ENCODE measurements at regions not wholly inside any gene's neighbourhood (a gene's known extent, or its start where the extent isn't known, plus 50 kb on each side); places are given as distances from the start of the nearest gene placed in this dataset.

DNA sequence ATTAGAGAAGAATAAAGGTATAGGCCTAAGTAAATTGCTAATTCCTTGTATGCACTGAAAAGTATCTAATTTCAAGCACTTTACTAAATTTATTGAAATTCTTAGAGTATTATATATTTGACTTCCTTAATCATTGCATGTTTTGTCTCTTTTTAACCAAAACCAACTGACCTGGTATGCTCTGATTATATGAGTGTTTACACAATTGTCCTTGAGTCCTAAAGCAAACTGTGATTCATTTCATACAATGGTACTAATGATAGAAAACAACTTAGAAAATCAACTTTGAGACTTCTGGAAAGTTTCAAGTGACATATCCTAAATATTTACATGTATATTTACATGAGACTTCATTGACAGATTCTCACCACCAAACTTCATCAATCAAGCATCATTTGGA, 1177.1 kb downstream of the ADGRL3 start:
- no peak for DNase-seq (ENCODE audit: low read depth)

- DNase-seq (ENCODE audit: low read depth), result no peak
These were observed 1166.8 kb downstream of the ADGRL3 start for GRCh38 chr4:62366939-62367338.

- no peak for DNase-seq (ENCODE audit: low read depth)
These were observed 1160.0 kb downstream of the ADGRL3 start for GRCh38 chr4:62360156-62360545.

DNA sequence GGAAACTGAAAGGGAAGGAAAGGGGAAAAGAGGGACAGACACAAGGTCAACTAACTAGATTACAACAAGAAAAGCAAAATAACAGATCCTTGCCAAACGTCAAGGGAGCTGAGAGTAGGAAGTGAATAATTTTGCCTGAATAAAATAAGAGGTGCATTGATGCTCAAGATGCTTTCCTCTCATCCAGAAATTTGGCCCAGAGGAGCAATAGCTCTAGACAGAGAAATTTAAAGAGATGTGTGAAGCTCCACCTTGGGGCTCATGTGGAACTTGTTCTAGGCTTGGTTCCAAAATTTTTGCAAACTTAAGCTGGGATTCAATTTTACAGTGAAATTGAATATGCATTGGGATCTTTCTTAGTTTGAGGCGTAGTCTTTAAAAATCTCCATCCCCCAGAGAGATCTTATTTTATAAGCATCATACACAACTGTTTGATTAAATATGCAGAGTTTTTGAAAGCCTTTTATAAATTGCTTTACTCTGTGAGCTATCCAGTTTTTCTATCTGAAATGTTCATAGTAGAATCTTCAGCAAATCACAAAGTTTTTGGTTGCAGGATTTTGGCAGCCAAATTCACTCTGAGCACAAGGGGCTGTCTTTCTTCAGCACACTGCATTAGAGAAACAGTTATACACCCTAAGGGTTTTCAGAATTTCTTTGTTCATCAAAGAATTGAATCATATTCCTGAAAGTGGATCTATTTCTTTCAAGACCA, 1159.5 kb downstream of the ADGRL3 start:
- DNase-seq (ENCODE audit: low read depth), result peak; percentile 85

- no peak for DNase-seq (ENCODE audit: low read depth)
These were observed 1144.8 kb downstream of the ADGRL3 start for GRCh38 chr4:62344915-62345314.

- DNase-seq (ENCODE audit: low read depth), result no peak
These were observed 1144.3 kb downstream of the ADGRL3 start for GRCh38 chr4:62344474-62344873.

GRCh38 chr4:62342346-62342745, 1142.2 kb downstream of the ADGRL3 start:
- DNase-seq (ENCODE audit: low read depth), result no peak

DNA sequence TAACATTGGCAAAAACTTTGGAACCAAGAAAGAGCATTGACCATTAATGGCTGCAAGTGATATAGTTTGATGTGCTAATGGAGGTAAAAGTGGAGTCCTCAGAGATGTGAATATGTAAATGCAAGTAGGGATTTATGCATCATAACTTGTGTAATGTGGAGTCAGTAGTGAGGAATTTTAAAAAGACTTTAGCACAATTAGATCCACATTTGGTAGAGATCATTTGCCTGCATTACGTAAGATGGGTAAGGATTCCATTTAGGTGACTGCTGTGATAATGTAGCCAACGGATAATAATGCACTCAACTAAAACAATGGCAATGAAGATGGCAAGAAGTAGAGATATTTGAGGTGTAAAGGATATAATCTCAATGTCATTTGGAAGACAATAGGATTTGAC, 1128.4 kb downstream of the ADGRL3 start:
- DNase-seq (ENCODE audit: low read depth), result no peak

GRCh38 chr4:62327612-62328297, 1127.6 kb downstream of the ADGRL3 start:
- DNase-seq (ENCODE audit: low read depth), result no peak

- no peak for DNase-seq (ENCODE audit: low read depth)
These were observed 1124.1 kb downstream of the ADGRL3 start for GRCh38 chr4:62324215-62324614.

DNA sequence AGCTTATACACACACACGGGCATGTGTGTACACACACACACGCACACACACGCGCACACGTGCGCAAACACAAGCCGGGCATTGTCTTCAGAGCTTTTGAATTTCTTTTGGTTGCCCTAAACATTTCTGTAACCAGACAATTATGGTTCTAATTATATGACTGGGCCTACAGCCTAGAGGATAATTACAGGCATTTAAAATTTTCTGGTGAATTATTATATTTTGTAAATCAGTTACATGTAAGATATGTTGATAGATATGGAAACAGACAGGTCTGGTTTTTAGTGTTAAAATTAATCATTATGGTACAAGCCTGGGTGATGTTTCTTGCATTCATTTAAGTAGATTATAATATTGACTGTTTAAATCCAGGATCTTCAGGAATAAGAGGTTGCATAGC, 1120.5 kb downstream of the ADGRL3 start:
- no peak for DNase-seq (ENCODE audit: low read depth)

GRCh38 chr4:62302710-62303109, 1102.6 kb downstream of the ADGRL3 start:
- DNase-seq (ENCODE audit: low read depth), result no peak

DNA sequence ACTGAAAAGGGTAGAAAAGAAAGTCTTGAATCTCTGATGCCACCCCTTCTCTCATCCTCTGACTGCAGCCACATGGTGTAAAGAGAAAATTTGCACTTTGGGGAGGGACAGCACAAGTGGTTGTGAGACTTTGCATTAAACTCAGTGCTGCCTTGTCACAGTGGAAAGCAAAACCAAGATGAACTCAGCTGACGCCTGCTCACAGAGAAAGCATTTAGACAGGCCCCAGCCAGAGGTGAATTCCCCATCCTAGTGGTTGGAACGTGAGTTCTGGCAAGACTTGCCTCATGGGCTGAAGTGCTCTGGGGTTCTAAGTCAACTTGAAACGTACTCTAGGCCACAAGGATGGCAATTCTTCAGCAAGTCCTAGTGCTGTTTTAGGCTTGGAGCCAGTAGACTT, 1101.4 kb downstream of the ADGRL3 start:
- no peak for DNase-seq (ENCODE audit: low read depth)

GRCh38 chr4:62293551-62293950, 1093.4 kb downstream of the ADGRL3 start:
- no peak for DNase-seq (ENCODE audit: low read depth)

DNA sequence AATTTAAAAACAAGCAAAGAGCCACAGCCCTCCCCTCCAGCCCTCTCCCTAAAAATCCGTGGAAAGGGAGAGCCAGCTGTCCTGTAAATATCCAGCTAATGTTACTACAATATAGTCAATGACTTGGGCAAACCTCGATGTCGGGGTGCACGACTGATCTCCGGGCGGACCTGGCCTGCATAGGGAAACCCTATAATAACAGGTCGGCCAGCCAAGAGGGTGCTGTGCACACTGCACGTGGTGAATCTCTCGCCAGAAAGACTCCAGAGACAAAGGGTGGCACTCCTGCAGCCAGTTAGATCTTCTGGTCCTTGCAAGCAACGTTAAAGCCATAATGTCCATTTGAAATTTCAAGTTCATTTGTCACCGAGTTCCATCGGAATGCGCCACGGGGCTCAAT, 1092.8 kb downstream of the ADGRL3 start:
- DNase-seq (ENCODE audit: low read depth), result no peak

- DNase-seq (ENCODE audit: low read depth), result no peak
These were observed 1088.8 kb downstream of the ADGRL3 start for GRCh38 chr4:62288808-62289541.

DNA sequence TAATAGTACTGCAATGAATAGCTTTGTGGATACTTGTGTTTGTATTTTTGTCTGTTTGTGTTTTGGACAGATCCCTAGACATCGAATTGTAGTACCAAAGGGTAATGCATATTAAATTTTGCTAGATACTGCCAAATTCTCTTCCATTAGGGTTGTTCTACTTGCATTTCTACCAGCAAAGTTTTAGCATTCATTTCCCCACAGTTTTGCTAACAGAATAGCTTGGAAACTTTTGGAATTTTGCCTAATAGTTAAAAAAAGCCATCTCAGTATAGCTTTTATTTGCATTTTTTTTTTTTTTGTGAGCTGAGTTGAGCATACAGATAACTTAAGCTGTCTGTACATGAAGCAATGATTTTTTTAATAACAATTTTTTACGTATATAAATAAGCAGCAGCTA, 1084.9 kb downstream of the ADGRL3 start:
- DNase-seq (ENCODE audit: low read depth), result no peak

DNA sequence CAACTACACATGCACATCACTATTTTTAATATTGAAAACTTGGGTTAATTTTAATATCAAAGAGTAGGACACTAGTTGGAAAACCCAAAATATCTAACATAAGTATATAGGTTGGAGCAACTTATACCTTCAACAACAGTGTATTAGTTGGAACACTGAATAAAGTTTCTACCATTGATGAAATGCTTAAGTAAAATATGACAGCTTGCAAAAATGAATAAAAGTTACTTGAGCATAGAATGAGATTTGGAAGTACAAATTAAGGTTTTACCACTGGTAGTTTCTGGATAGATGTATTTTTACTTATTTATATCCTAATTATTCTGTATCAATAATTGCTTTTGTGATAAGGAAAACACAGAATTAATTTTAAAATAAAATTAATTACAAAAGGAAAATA, 1079.6 kb downstream of the ADGRL3 start:
- no peak for DNase-seq (ENCODE audit: low read depth)

GRCh38 chr4:62275470-62275869, 1075.3 kb downstream of the ADGRL3 start:
- no peak for DNase-seq (ENCODE audit: low read depth)

DNA sequence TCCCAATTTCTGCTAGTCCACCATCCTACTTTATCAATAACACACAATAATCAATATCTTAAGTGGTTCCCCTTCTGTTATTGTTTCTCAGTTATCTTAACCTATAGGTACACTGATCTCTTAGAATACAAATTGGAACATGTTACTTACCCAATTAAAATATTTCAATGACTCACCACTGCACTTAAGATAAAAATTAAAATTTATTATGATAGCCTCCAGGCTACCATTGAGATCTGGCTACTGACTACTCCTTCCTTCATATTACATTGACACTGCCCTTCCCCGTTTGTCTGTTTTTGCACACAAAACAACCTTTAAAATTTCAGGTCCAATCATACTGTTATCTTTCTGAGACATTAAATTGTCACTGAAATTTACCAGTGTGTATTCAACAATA, 1074.7 kb downstream of the ADGRL3 start:
- DNase-seq (ENCODE audit: low read depth), result no peak

DNA sequence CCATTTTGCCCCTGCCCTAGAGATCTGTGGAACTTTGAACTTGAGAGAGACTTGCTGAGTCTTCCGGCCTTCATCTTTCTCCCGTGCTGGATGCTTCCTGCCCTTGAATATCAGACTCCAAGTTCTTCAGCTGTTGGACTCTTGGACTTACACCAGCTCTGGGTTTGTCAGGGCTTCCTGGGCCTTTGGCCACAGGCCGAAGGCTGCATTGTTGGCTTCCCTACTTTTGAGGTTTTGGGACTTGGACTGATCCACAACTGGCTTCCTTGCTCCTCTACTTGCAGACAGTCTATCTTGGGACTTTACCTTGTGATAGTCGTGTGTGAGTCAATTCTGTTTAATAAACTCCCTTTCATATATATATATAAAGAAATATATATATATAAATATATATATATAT, 1071.0 kb downstream of the ADGRL3 start:
- no peak for DNase-seq (ENCODE audit: low read depth)

DNA sequence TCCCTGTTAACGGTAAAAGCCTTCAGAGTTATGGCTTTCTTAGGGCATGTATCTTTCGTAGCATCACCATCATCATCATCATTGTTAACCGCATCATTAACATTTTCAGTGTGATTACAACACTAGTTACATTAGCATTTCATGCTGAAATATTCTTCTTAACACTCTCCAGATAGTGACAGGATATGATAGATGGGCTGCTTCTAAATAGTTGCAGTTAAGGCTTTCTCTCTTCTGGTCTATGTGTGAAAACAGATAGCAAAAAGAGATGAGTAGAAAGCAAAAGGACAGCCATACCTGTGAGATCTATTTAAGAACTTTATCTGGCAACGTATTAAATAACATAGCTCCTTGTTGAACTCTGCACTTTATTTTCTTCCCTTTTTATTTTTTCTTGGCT, 1069.8 kb downstream of the ADGRL3 start:
- DNase-seq (ENCODE audit: low read depth), result no peak

DNA sequence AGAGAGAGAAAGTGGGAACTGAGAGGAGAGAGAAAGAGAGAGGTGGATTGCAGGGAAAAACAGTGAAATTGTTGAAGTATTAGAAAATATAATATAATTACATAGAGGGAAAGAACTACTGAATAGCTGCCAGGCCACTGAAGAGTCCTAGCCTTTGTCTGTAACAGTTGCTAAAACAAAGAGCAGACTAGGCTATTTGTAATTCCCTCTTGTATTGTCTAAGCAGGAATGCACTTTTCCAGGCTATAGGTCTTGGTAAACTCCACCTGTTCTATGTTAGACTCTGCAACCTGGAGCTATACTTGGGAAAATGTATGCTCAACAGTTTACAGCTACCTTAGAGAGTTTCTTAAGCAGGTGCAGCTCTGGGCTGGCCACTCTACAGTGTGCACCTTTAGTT, 1063.3 kb downstream of the ADGRL3 start:
- no peak for DNase-seq (ENCODE audit: low read depth)
